RPMI7951 (cell line): ENCODE measurements at regions not wholly inside any gene's neighbourhood (a gene's known extent, or its start where the extent isn't known, plus 50 kb on each side); places are given as distances from the start of the nearest gene placed in this dataset.

ENCODE experiments used
- DNase-seq: peaks from one replicate; pipeline ENCODE4 v3.0.0-alpha.2; 2012; ENCODE audit warnings: low read depth

DNA sequence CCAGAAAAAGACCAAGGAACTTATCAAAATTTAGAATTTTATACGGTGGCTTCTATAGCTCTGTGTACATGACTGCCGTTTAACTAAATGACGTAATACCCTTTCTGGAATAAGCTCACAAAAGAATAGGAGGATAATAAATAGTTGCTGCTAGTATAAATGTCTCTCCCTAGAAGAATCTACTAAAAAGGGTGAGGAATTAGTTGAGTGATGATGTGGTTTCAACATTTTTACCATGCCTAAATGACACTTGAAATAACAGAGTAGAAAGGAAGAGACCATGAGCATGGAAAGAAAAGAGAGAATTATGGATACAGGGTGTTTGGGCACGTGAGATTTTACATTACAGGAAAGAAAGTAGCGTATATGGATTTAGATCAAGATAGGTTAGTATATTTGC is 231.1 kb downstream of the ARAP2 start:
- DNase-seq, result no peak
